D721Med (cell line): ENCODE measurements at regions not wholly inside any gene's neighbourhood (a gene's known extent, or its start where the extent isn't known, plus 50 kb on each side); places are given as distances from the start of the nearest gene placed in this dataset.
"Not testable (repeated sequence)": the region's sequence is repeated elsewhere in the genome, so short reads cannot be mapped to it uniquely, and the experiment has no call there.

ENCODE experiments used
- DNase-seq: peaks from one replicate; pipeline ENCODE4 v3.0.0; 2011; ENCODE audit warnings: low spot score; ENCODE audit not compliant: insufficient read length
- FAIRE-seq: peaks from 2 replicates; lab custom pipeline; 2011; peaks lifted over from hg19 to GRCh38; lab: Jason Lieb, UNC
- TF ChIP-seq, protein P1 (sequence below): IDR thresholded peaks from 2 replicates; pipeline ENCODE4 v1.5.1; 2012; ENCODE audit warnings: mild to moderate bottlenecking, control low read depth; ENCODE audit not compliant: insufficient read depth; ENCODE audit errors: missing control alignments

DNA sequence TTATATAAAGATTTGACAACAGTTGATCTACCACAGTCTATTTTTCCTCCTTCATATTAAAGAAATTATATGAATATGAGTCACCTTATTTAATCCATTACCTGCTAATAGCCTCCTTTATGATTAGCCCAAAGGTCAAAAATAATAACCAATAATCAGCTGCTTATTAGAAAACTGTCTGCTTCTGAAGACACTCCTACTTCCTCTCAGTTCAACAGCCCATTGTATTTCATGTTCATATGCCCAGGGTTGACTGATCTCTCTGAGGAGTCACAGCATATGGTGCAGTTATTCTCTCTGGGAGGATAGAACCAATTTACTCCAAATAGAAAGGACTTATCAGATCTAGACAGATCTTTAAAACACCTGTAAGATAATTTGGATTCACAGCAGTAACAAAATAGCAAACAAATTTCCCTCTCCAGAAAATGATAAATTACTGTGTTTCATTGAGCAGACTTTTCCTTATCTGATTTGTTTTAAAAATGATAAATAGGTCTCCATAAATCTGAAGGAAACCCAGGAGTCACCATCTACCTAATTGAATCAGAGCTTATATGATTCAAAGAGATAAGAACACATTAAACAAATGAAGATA, 180.4 kb upstream of the ITGA1 start:
- FAIRE-seq (no peak), DNase-seq (no peak)
- TF ChIP-seq, protein P1, sequence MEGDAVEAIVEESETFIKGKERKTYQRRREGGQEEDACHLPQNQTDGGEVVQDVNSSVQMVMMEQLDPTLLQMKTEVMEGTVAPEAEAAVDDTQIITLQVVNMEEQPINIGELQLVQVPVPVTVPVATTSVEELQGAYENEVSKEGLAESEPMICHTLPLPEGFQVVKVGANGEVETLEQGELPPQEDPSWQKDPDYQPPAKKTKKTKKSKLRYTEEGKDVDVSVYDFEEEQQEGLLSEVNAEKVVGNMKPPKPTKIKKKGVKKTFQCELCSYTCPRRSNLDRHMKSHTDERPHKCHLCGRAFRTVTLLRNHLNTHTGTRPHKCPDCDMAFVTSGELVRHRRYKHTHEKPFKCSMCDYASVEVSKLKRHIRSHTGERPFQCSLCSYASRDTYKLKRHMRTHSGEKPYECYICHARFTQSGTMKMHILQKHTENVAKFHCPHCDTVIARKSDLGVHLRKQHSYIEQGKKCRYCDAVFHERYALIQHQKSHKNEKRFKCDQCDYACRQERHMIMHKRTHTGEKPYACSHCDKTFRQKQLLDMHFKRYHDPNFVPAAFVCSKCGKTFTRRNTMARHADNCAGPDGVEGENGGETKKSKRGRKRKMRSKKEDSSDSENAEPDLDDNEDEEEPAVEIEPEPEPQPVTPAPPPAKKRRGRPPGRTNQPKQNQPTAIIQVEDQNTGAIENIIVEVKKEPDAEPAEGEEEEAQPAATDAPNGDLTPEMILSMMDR, result no peak

DNA sequence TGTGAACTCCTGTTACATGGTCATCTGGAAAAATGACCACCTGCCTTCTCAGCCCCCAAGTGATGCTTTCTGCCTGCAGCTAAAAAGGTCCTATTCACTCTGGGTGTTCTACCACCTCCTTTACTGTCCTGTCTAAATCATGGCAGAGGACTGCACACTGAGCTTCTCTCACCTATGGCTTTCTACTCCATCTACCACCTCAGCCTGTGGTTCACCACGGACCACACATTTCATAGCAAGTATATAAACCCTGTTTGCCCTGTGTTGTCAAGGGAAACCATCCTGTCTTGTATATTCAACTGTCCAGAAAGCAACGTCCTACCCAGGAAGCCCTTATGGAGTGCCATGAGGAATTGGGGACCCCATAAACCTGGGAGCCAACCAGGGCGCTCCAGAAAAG, 167.4 kb upstream of the ITGA1 start:
- no peak for FAIRE-seq
- TF ChIP-seq, protein P1, result no peak

DNA sequence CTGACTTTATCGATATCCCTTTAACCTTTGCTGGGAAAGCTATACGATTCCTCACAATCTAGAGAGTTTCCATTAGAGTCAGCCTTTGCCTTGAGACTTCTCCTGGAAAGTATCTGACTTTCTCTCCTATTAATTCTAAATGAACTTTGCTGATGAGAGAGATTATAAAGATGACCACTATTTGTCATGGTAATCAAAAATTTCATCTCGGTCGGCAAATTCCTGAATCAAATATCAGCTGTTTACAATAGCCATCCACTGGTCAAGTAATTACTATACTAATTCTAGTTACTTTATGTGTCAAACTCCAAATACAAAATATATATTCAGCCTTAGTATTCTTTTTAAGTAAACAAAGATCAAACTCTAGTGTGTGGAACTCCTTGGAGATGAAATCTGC, 164.4 kb upstream of the ITGA1 start:
- FAIRE-seq, result no peak
- TF ChIP-seq, protein P1, result no peak
- DNase-seq, result no peak

More for the DNA sequence above, 167.4 kb upstream of the ITGA1 start:
- no peak for DNase-seq

DNA sequence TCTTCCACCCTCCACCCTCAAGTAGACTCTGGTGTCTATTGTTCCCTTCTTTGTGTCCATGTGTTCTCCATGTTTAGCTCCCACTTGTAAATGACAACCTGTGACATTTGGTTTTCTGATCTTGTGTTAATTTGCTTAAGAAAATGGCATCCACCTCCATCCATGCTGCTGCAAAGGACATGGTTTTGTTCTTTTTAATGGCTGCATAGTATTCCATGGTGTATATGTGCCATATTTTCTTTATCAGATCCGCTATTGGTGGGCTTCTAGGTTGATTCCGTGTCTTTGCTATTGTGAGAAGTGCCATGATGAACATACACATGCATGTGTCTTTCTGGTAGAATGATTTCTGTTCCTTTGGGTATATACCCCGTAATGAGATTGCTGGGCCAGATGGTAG, 163.4 kb upstream of the ITGA1 start:
- TF ChIP-seq, protein P1, result no peak
- FAIRE-seq (no peak), DNase-seq (no peak)

DNA sequence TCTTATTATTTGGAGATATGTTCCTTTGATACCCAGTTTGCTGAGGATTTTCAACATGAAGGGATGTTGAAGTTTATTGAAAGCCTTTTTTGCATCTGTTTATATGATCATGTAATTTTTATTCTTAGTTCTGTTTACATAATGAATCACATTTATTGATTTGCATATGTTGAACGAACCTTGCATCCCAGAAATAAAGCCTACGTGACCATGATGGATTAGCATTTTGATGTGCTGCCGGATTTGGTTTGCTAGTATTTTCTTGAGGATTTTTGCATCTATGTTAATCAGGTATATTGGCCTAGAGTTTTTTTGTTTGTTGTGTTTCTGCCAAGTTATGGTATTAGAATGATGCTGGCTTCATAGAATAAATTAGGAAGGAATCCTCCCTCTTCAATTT, 161.4 kb upstream of the ITGA1 start:
- no peak for FAIRE-seq
- TF ChIP-seq, protein P1, result no peak
- DNase-seq, result no peak

DNA sequence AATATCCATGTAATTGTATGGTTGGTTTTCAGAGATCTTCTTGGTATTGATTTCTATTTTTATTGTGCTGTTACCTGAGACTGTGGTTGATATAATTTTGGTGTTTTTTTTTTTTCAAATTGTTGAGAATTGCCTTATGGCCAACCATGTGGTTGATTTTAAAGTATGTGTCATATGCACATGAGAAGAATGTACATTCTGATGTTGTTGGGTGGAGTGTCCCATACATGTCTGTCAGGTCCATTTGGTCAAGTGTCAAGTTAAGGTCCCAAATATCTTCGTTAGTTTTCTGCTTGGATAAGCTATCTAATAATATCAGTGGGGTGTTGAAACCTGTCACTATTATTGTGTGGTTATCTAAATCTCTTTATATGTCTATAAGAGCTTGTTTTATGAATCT, 160.0 kb upstream of the ITGA1 start:
- FAIRE-seq, result no peak
- TF ChIP-seq, protein P1, result no peak

DNA sequence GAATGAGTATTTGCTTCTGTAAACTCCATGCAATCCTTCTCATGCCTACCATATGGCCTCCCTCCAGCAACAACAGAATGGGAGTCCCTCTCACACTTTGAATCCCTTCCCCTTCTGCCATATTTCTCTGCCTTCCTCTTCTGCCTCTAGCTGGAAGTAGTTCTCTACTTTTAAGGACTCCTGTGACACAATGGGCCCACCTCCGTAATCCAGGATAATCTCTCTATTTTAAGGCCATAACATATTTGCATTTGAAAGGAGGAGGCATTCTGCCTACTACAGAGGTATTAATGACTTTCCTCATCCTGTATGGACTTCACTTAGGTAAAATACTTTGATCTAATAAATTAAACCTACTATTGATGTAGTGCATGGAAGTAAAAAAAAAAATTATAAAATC, 155.4 kb upstream of the ITGA1 start:
- TF ChIP-seq, protein P1, result no peak
- FAIRE-seq, result no peak
- no peak for DNase-seq

More for the DNA sequence above, 160.0 kb upstream of the ITGA1 start:
- no peak for DNase-seq

DNA sequence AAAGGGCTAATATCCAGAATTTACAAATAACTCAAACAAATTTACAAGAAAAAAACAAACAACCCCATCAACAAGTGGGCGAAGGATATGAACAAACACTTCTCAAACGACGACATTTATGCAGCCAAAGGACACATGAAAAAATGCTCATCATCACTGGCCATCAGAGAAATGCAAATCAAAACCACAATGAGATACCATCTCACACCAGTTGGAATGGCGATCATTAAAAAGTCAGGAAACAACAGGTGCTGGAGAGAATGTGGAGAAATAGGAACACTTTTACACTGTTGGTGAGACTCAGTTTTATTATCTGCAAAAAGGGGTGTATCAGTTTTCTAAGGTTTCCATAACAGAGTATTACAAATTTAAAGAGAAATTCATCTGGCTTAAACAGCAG, 153.5 kb upstream of the ITGA1 start:
- FAIRE-seq, DNase-seq: not testable (repeated sequence)
